HS-5 (cell line): ENCODE measurements at regions not wholly inside any gene's neighbourhood (a gene's known extent, or its start where the extent isn't known, plus 50 kb on each side); places are given as distances from the start of the nearest gene placed in this dataset.
A peak's percentile ranks its signal among the peaks of the same experiment; 100 is the strongest.
"Not testable (repeated sequence)": the region's sequence is repeated elsewhere in the genome, so short reads cannot be mapped to it uniquely, and the experiment has no call there.

Experiments used
- DNase-seq: peaks from one replicate; pipeline ENCODE4 v3.0.0-alpha.2; 2012; ENCODE audit warnings: low read depth

DNA sequence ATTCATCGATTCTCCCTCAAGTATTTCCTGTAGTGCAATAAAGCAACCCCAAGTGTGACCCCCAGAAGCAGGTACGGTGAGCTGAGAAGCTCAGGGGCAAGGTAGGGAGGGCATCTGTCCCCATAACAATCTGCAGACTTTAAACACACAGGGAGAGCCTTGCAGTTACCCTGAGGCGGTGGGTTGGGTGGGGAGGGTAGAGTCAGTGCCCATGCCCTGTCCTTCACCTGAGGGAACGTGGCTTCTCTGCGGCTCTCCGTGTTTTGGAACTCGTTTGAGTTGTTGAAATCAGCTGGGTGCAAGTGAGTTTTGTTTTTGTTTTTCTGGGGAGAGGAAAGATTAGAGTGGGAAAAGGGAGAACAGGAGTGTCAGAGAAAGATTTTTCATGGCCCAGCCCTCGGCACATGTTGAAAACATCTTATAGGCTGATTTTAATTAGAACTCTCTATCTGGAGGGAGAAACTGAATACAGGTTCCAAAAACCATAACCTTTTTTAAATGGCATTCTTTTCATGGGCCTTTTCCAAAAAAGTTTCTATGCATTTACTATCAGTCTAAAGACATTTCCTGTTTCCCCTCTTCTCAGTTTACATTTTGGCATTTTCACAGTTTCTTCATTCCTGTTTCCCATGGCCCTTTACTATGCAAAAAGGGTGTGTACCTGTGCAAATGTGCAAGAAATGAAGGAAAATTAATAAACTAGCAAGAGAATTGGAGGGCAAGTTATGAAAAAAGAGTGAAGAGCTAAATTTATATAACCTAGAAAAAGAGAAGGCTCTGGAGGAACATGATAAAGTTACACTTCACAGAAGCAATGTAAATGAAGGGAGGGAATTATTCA is 266.5 kb upstream of the VLDLR start:
- DNase-seq = no peak

DNA sequence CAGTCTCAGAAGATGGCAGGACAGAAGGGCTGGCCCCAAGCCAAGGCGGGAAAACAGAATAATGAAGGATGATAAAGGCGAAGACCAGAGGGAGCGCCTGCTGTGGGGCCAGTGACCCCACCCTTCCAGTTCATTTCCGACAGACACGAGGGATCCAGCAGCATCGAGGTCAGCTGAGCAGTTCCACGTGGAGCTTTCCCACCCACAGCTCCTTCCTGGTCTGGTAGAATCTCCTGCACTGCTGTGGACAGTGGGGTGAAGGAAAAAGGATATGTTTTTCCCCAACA is 265.9 kb upstream of the VLDLR start:
- no peak for DNase-seq

DNA sequence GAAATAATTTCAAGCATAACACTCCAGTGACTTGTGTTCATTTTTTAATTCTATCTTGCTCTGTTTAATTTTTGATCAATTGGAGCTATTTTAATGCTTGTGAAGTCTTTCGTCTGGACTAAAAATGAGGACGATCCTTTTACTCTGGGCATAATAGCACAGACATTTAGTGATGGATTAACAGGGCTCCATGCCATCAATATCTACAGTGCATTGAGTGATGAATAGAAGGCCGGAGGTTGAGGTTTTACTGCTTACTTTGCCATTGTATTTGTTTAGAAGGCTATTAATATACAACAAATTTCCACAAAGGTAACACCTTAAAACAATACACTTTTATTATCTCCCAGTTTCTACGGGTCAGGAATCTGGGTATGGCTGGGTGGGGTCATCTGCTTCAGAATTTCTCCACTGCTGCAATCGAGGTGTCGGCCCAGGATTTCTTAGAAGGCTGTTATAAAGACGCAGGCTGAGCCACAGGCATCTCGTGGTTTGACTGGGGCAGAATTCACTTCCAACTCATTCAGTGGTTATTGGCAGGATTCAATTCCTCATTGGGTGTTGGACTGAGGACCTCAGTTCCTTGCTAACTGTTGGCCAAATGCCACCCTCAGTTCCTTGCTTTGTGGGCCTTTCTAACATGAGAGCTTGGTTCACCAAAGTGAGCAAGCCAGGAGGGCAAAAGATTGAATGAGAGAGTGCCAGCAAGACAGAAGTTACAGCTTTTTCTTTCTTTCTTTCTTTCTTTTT is 265.4 kb upstream of the VLDLR start:
- DNase-seq = peak; percentile 2

DNA sequence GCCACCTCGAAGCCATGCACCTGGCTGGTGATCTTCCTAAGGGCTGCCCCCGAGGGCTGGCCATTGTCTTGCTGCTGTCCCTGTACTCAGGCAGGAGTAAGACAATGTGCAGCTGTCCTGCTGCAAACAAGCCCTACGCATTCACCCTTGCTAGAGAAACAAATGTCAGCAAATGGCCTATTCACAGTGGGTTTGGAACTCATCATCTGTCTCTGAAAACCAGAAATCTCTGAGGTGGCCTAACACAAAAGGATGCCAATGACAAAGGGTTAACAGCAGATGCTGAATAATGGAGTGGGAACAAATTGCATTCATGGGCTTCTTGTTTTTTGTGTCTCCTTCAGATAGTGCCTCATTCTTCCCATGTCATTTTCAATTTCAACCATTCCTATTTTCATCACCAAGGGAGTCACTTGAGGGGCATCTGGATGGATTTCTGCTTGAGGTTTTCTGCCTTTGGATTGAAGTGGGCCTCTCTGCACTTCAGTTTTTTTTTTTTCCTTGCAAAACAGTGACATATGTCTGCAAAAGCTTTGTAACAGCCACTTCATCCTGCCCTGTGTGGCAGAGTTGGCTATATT is 261.6 kb upstream of the VLDLR start:
- DNase-seq = no peak

DNA sequence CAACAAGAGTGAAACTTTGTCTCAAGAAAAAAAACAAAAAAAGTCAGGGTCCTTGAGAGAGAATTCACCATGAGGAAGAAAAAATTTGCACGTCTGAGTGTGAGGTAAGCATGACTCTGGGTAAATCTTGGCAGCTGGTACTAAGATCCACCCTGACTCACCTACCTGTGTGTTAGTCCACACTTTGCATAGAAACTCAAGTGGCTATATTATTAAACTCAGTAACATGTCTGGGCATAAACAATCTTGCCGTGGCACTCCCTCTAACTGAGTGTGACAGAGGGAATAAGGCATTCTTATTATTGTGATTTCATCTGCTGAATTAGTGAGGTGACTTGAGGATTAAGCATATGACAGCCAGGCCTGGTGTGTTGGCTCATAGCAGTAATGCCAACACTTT is 259.4 kb upstream of the VLDLR start:
- DNase-seq = no peak

DNA sequence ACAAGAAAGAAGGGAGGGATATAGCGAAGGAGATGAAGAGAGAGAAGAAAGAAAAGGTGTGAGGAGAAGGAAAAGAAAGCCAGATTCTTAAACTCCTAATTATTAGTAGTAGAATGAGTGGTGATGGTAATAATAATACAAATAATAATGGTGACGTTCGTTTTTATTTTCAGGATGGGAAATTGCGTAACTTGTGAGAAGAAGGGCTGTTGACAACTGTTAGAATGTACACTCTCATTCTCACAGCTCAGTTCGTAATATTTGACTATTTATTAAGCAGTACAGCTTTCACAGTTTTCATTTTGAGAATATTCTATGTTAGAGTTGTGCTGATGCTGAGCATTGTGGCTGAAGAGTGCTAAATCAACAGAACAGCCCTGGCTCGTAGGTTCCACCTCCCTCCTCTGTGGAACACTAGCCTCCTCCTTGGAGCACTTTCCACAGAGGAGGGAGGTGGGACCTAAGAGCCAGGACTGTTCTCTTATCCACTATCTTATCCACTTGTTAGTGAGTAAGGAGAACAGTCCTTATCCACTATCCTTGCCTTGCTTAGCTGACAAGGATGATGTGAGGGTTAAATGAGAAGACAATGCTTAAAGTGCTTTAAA is 258.3 kb upstream of the VLDLR start:
- no peak for DNase-seq

DNA sequence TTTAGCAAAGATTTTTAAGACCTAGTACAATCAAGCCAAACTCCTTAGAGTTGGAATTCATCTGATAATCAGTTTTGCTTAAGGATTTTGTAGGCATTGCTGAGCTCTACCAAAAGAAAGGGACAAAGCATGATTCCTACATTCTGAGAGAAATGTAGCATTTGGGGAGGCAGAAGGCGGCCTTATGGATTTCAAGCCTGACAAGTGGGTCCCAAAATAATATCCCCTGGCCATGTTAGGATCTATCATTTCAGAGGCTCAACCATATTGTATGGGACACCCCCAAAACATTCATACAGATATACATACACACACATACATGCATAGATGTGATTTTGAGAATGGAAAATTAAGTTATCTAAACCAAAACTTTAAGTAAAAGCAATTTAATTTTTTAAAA is 257.8 kb upstream of the VLDLR start:
- DNase-seq = no peak

DNA sequence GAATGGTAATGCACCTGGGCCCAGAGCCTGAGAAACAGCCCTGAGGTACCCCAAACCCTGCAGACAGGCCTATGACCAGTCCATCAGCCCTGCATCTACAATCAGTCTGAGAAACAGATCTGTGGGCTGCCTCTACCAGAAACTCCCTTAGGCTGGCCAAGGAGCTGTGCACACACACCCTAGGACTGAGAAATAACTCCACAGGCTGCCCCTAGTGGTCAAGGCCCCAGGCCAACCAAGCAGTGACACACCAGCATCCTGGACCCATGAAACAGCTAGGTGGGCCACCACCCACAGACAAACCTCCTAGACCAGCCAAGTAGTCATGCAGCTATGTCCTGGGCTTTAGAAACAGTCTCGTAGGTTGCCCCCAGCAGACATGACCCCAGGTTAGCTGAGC is 253.6 kb upstream of the VLDLR start:
- no peak for DNase-seq

DNA sequence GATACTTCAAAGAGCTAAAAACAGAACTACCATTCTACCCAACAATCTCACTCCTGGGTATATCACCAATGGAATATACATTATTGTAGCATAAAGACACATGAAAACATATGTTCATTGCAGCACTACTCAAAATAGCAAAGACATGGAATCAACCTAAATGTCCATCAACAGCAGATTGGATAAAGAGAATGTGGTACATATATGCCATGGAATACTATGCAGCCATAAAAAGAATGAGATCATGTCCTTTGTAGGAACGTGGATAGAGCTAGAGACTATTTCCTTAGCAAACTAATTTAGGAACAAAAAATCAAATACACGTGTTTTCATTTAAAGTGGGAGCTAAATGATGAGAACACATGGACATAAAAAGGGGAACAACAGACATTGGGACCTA is 247.9 kb upstream of the VLDLR start:
- DNase-seq = no peak

DNA sequence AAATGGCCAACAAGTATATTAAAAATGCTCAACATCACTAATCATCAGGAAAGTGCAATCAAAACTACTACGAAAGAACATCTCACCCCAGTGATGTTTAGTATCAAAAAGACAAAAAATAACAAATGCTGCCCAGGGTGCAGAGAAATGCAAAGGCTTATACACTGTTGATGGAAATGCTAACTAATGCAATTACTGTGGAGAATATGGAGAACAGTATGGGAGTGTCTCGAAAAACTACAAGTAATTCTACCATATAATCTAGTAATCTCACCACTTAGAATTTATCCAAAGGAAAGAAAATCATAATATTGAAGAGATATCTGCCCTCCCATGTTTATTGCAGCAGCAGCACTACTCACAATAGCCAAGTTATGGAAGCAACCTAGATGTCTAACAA is 246.5 kb upstream of the VLDLR start:
- DNase-seq = no peak

DNA sequence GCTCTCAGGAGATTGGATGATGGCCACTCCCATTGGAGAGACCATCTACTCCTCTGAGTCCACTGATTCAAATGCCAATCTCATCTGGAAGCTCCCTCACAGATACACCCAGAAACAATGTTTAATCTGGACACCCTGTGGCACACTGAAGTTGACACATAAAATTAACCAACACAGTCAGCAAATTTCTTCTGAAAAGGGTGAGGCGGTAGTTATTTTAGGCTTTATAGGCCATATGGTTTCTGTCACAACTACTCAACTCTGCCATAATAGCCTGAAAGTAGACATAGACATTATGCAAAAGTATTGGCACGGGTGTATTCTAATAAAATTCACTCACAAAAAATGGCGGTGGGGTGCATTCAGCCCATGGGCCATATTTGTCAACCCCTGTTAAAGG is 244.5 kb upstream of the VLDLR start:
- no peak for DNase-seq

DNA sequence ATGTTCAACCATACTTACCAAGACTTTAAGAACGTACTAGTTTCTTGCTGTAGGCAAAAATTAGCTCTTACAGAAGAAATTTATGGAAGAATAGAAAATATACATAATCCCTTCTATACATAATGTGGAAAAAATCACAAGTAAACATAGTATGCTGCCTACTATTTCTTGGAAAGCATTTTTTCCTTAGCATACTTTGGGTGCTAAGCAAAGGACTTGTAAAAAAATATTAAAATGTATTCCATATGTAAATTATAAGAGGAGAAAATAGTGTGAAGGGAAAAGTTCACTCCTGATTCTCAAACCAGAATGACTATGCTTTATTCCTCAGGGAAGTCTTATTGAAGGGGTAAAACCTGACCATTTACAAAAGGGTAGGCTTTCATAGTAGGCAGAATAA is 243.8 kb upstream of the VLDLR start:
- DNase-seq = no peak

DNA sequence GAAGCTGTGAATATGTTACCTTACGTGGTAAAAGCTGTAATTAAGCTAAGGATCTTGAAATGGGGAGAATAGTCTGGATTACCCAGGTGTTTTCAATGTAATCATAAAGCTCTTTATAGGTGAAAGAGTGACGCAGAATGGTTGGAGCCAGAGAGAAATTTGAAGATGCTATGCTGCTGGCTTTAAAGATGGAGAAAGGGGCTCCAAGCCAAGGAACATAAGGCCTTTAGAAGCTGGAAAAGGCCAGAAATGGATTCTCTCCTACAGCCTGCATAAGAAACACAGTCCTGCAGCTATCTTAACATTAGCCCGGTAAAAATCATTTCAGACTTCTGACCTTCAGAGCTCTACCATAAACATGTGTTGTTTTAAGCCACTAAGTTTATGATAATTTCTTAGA is 243.3 kb upstream of the VLDLR start:
- DNase-seq = no peak

DNA sequence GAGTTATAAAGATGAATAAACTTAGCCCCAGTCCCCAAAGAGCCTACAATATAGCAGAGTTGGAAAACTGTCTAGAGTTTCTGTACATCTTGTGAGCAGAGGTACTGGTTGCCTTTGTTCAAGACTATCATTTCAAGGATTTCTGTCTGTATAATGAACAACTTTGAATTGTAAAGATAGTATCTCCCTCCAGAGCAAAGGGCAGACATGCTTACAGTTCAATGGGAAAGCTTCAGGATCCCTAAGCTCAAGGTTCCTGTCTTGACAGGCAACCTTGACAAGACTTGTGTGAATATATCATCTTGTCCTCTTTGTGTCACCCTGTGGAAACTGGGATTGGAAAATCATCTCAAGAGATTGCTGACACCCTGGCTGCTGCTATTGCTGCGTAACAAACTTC is 242.8 kb upstream of the VLDLR start:
- DNase-seq = no peak

DNA sequence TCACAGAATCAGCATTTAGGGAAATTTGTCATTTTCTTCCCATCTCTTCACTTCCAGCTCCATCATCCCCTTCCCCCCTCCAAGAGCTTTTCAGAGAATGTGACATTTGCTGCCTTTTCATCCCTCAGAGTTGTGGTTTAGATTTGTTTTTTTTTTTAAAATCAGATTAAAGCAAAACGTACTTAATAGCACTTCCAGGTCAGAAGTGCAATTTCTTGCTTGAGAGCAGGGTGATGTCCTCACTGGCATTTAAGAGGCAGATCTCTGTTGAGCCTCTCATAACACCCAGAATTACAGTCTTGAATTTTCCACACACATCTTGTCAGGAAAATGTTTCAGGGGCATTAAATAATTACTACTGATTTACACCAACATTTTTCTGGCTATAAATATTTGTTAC is 236.8 kb upstream of the VLDLR start:
- no peak for DNase-seq

DNA sequence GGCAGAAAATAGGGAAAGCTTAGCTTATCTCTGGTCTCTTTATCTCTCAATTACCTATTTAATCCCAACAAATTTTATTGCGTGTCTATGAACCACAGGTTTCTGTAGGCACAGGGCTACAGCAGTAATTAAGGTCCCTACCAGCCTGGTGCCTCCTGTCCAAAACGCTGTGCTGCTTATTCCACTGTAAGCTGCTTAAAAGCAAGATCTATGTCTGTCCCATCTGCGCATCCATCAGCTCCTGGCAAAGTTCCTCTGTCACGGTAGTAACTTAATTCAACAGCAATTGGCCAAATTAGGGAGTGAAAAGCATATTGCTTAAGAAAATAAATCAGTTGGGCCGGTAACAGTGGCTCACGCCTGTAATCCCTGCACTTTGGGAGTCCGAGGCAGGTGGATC is 235.8 kb upstream of the VLDLR start:
- DNase-seq = no peak

DNA sequence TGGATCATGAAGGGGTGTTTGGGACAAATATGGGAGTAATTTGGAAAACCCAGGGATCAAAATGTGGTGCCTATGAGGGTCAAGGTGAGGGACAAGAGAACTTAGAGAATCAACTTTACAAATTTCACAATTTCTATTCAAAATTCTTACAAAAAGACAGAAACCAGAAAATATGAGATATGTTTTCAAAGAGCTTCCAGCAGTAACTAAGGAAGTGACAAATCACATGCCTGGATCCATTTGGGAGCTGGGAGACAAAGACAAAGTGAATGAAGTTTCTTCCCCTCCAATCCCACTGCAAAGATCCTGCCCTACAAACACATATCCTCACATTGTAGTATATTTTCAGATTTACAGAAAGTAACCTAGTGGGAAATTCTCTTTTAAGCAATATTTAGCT is 235.0 kb upstream of the VLDLR start:
- DNase-seq = no peak

DNA sequence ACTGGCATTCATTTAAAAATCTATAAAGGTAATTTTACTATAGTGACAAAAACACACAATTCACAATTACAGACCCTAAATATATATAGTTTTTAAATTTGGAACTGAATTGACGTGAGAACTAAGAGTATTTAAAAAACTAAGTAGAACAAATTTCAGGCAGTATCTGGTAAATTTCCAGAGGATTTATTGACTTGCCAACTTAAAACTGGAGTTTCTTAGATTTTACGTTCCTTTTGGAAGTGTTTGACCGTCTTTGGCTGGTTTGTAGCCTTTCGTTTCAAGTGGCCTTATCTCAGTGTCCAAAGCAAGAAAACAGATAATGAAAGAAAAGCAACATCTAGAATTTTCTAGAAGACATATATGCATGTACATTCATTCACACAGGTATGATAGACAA is 234.4 kb upstream of the VLDLR start:
- no peak for DNase-seq

DNA sequence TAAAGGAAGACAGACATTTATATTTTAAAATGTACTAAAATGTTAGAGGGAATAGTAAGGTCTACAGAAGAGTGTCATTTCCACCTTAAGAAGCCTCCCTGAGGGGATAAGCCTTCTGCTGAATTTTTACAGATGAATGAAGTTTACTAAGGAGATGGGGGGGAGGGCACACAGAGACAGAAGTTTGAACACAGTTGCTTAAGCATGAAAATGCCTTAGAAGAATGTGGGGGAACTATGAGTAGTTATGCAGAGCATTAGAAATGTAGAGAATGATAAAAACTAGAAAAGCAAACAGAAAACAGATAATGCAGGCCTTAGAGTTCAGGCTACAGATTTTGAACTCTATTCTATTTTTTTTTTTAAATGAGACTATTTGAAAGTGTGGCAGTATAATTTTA is 232.2 kb upstream of the VLDLR start:
- no peak for DNase-seq

DNA sequence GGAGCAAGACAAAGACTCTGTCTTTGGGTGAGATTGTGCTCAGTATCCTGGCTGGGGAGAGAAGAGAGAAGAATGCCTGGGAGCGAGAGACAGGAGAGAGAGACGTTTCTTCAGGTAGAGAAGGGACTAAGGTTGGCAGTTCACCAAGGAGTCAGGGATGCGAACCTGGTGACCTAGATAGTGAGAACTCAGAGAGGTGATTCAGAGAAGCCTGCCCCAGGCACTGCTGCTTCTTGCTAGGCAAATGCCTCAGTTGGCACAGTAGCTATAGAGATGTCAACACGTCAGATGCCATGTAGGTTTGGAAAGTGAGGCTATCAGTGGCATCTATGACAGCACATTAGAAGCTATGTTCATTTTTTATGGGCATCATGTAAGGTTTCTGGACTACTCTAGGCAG is 231.6 kb upstream of the VLDLR start:
- DNase-seq = no peak

DNA sequence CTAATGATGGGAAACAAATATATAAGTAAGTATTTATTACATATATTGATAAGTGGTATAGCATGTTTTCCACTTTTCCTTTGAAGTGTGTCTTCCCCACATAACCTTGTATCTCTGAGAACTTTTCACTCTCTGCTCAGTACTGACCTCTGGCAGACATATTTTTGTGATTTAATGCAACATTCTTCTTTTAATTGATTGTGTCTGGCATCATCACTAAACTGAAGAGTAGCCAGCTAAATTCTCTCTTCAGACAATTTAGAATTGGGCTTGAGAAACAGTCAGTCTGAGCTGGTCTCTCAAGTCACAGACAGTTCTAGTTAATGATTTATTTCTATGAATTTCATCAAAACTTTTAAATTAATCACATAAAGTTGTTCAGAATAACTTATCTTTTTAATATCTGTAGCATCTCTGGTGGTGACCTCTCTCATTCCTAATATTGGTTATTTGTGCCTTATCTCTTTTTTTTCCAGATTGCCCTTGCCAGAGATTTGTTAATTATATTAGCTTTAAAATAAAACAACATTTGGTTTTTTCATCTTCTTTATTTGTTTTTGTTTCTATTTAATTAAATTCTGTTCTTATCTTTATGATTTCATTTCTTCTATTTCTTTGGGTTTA is 230.0 kb upstream of the VLDLR start:
- not testable (repeated sequence) for DNase-seq

DNA sequence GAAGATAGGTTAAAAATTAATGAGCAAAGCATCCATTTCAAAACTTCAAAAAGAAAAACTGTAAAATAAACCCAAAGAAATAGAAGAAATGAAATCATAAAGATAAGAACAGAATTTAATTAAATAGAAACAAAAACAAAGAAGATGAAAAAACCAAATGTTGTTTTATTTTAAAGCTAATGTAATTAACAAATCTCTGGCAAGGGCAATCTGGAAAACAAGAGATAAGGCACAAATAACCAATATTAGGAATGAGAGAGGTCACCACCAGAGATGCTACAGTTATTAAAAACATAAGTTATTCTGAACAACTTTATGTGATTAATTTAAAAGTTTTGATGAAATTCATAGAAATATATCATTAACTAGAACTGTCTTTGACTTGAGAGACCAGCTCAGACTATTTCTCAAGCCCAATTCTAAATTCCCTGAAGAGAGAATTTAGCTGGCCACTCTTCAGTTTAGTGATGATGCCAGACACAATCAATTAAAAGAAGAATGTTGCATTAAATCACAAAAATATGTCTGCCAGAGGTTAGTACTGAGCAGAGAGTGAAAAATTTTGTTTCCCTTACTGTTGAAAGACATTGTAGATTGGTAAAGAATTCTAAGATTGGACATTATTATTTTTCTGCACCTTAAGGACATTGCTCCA is 227.4 kb upstream of the VLDLR start:
- DNase-seq = not testable (repeated sequence)
